ENCODE measurements at regions not wholly inside any gene's neighbourhood (a gene's known extent, or its start where the extent isn't known, plus 50 kb on each side); places are given as distances from the start of the nearest gene placed in this dataset.

- H3K4me1 ChIP-seq (ENCODE audit: low read length) = no peaks in the 10 kb centered on the region
- no peaks in the 10 kb centered on the region for H3K27me3 ChIP-seq (replicated peaks; ENCODE audit: insufficient read depth, low read length)
- no peaks in the 10 kb centered on the region for H3K36me3 ChIP-seq (replicated peaks; ENCODE audit: insufficient read depth, low read length)
- no peaks in the 10 kb centered on the region for H3K9me2 ChIP-seq (replicated peaks; ENCODE audit: insufficient read depth, low read length)
- no peaks in the 10 kb centered on the region for H4K20me1 ChIP-seq (ENCODE audit: insufficient read depth, low read length)
- no peak overlapping the region for H3K9ac ChIP-seq (ENCODE audit: low read length)
- no peaks in the 10 kb centered on the region for H3K79me2 ChIP-seq (ENCODE audit: low read length)
- H3F3A ChIP-seq (ENCODE audit: insufficient read depth, low read length) = no peaks in the 10 kb centered on the region
- no peak overlapping the region for H3K4me3 ChIP-seq (ENCODE audit: low read length)
- no peak for TF ChIP-seq EZH2 (optimal IDR thresholded peaks at IDR 0.05; ENCODE audit: low read depth, low read length)
- no peak for TF ChIP-seq EZH2phosphoT487 (IDR thresholded peaks at IDR 0.05; ENCODE audit: low read length)
- TF ChIP-seq CTCF (IDR thresholded peaks at IDR 0.05; ENCODE audit: low read length) = no peak
- H3K27ac ChIP-seq (ENCODE audit: low read length) = no peak overlapping the region
- no peak overlapping the region for H3K4me2 ChIP-seq (ENCODE audit: low read depth, low read length)
- no peak overlapping the region for H2AFZ ChIP-seq (ENCODE audit: low read length)
- H3K9me3 ChIP-seq (replicated peaks; ENCODE audit: insufficient read depth, low read length) = no peaks in the 10 kb centered on the region
- DNase-seq = no peak
Measured at GRCh38 chrX:34778916-34779315, 121.8 kb upstream of the TMEM47 start.

- no peaks in the 10 kb centered on the region for H3K9me3 ChIP-seq (replicated peaks; ENCODE audit: insufficient read depth, low read length)
- H3K9ac ChIP-seq (ENCODE audit: low read length) = no peak overlapping the region
- no peak overlapping the region for H3K4me3 ChIP-seq (ENCODE audit: low read length)
- no peak for TF ChIP-seq EZH2phosphoT487 (IDR thresholded peaks at IDR 0.05; ENCODE audit: low read length)
- TF ChIP-seq CTCF (IDR thresholded peaks at IDR 0.05; ENCODE audit: low read length) = no peak
- no peak for TF ChIP-seq EZH2 (optimal IDR thresholded peaks at IDR 0.05; ENCODE audit: low read depth, low read length)
- no peaks in the 10 kb centered on the region for H3K79me2 ChIP-seq (ENCODE audit: low read length)
- H4K20me1 ChIP-seq (ENCODE audit: insufficient read depth, low read length) = no peaks in the 10 kb centered on the region
- no peaks in the 10 kb centered on the region for H3K36me3 ChIP-seq (replicated peaks; ENCODE audit: insufficient read depth, low read length)
- no peak overlapping the region for H2AFZ ChIP-seq (ENCODE audit: low read length)
- H3F3A ChIP-seq (ENCODE audit: insufficient read depth, low read length) = no peaks in the 10 kb centered on the region
- no peak overlapping the region for H3K27ac ChIP-seq (ENCODE audit: low read length)
- no peak for DNase-seq
- H3K9me2 ChIP-seq (replicated peaks; ENCODE audit: insufficient read depth, low read length) = no peaks in the 10 kb centered on the region
- no peaks in the 10 kb centered on the region for H3K27me3 ChIP-seq (replicated peaks; ENCODE audit: insufficient read depth, low read length)
- no peak overlapping the region for H3K4me2 ChIP-seq (ENCODE audit: low read depth, low read length)
- H3K4me1 ChIP-seq (ENCODE audit: low read length) = no peaks in the 10 kb centered on the region
Measured at GRCh38 chrX:34790026-34790425, 132.9 kb upstream of the TMEM47 start.

DNA sequence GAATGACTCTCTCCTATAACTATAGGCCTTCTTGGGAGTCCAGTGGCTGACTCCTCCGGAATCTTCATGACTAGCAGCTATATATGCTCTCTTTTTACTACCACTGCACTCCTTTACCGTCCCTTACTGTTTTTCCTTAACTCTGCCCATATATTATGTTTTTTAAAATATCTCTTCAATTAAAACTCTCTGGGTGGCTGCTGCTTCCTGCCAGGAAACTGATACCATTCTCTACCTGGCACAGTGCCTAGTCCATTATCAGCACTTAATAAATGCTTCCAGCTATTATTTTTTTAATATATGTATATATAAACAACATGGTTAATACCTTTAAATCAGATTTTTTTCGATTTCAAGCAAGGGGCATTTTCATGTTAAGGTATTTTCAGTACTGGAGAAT, 136.6 kb upstream of the FAM47B start:
- no peak for TF ChIP-seq CTCF (IDR thresholded peaks at IDR 0.05; ENCODE audit: low read length)
- no peak for TF ChIP-seq EZH2 (optimal IDR thresholded peaks at IDR 0.05; ENCODE audit: low read depth, low read length)
- no peak for TF ChIP-seq EZH2phosphoT487 (IDR thresholded peaks at IDR 0.05; ENCODE audit: low read length)
- Histone ChIP-seq H3K9ac (ENCODE audit: low read length) (no peak overlapping the region), H3K4me3 (ENCODE audit: low read length) (no peak overlapping the region), H2AFZ (ENCODE audit: low read length) (no peak overlapping the region), H3K27ac (ENCODE audit: low read length) (no peak overlapping the region), H3K9me2 (replicated peaks; ENCODE audit: insufficient read depth, low read length) (no peaks in the 10 kb centered on the region), H4K20me1 (ENCODE audit: insufficient read depth, low read length) (no peaks in the 10 kb centered on the region), H3K79me2 (ENCODE audit: low read length) (no peaks in the 10 kb centered on the region), H3F3A (ENCODE audit: insufficient read depth, low read length) (no peaks in the 10 kb centered on the region), H3K4me1 (ENCODE audit: low read length) (no peaks in the 10 kb centered on the region), H3K4me2 (ENCODE audit: low read depth, low read length) (no peak overlapping the region), H3K36me3 (replicated peaks; ENCODE audit: insufficient read depth, low read length) (no peaks in the 10 kb centered on the region), H3K27me3 (replicated peaks; ENCODE audit: insufficient read depth, low read length) (no peaks in the 10 kb centered on the region), H3K9me3 (replicated peaks; ENCODE audit: insufficient read depth, low read length) (no peaks in the 10 kb centered on the region)
- no peak for DNase-seq
